GM18951 (cell line): ENCODE measurements at regions not wholly inside any gene's neighbourhood (a gene's known extent, or its start where the extent isn't known, plus 50 kb on each side); places are given as distances from the start of the nearest gene placed in this dataset.

Experiments
- POLR2A ChIP-seq: IDR thresholded peaks from 4 replicates; pipeline ENCODE4 v1.6.1; 2011; ENCODE audit warnings: mild to moderate bottlenecking; ENCODE audit not compliant: insufficient read length, insufficient read depth; ENCODE audit errors: extremely low read depth
- in situ Hi-C: fragments of 300-500 bp; cut with MboI; formaldehyde crosslinking; loops from one replicate; pipeline ENCODE4 v1.12.0; 2022; ENCODE audit warnings: low sequenced_read_pairs, mixed read lengths, inconsistent platforms; ENCODE audit not compliant: unreplicated experiment

DNA sequence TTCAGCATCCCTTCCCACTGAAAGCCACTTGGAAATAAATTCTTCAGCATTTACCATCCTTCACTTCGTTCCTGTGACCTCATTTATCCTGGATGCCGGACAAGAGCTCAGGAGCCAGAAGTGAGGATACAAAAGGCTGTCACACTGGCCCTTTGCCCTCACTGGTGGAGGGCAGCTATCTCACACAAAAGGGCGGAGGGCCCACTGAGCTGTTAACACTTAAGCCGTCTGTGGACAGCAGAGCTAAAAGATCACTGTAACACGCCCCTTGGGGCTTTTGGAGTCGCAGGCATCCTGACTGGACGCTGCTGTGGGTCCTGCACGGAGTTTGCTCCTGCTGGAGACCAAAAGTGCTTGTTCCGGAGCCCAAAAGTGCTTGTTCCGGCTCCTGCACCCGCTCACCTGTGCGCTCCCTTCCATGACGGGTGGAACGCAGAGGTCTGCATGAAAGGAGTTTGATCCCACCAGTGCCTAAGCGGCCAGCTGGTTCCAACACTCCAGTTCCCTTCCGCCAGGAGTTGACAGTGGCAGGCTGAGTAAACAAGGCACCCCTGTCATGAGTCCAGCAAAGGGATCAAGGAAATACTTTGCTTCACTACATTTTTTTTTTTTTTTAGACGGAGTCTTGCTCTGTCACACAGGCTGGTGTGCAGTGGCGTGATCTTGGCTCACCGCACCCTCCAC, 572.0 kb upstream of the LINC00305 start:
- no peak for TF ChIP-seq POLR2A
- in situ Hi-C loops = no loop called here

DNA sequence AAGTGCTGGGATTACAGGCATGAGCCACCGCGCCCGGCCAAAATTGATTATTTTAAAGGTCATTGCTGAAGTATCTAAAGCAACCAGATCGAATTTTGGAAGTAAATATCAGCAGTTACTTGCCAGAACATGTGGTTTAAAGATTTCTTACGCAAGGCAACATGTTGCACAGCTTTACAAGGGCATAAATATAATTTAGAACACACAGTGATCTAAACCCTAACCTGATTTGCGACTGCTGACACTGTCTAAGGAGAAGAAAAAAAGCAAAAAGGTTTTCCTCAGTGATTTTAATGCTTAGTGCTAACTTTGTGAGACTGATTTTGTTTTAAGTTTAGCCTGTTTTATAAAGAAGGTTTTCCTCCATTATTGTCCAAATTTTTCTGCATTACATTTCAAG, 569.9 kb upstream of the LINC00305 start:
- no peak for TF ChIP-seq POLR2A
- in situ Hi-C loops = no loop called here

DNA sequence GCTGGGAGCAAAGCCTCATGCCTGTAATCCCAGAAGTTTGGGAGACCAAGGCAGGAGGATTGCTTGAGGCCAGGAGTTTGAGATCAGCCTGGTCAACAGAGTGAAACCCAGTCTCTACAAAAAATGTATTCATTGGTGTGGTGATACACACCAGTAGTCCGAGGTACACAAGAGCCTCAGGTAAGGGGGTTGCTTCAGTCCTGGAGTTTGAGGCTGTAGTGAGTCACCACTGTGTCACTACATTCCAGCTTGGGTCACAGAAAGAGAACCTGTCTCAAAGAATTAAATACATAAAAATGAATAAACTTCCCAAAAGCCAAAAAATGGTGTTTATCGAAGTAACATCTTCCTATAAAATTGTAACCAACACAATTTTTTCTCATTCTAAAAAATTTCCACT, 568.1 kb upstream of the LINC00305 start:
- in situ Hi-C loops = no loop called here
- TF ChIP-seq POLR2A = no peak

- in situ Hi-C loops = no loop called here
Measured at GRCh38 chr18:64714086-64714485, 565.2 kb upstream of the LINC00305 start.

DNA sequence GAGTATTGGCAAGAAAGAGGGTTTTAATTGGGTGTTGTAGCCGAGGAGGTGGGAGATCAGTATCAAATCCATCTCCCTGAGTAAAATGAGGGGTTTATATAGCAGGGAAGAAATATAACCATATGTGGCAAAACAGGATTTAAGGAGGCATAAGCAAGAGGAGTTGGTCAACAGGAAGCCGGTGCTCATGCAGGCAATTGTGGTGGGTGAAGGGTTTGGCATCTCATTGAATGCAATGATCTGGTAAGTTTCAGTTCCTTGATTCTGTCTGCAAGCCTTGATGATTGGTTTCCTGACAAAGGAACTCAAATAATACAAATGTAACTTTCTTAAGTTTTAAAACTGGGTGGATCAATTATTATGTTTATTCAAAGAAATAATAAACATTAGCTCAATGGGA, 564.4 kb upstream of the LINC00305 start:
- in situ Hi-C loops = no loop called here

More at GRCh38 chr18:64714086-64714485, 565.2 kb upstream of the LINC00305 start:
- TF ChIP-seq POLR2A = no peak

GRCh38 chr18:64712035-64712434, 563.1 kb upstream of the LINC00305 start:
- in situ Hi-C loops = no loop called here
- TF ChIP-seq POLR2A = no peak

More for the DNA sequence above, 564.4 kb upstream of the LINC00305 start:
- TF ChIP-seq POLR2A = no peak

GRCh38 chr18:64710105-64710861, 561.4 kb upstream of the LINC00305 start:
- TF ChIP-seq POLR2A = no peak
- in situ Hi-C loops = no loop called here

GRCh38 chr18:64707052-64707451, 558.2 kb upstream of the LINC00305 start:
- in situ Hi-C loops = no loop called here
- TF ChIP-seq POLR2A = no peak

GRCh38 chr18:64699081-64699480, 550.2 kb upstream of the LINC00305 start:
- no peak for TF ChIP-seq POLR2A
- in situ Hi-C loops = no loop called here

GRCh38 chr18:64695851-64696553, 547.1 kb upstream of the LINC00305 start:
- in situ Hi-C loops = no loop called here
- TF ChIP-seq POLR2A = no peak

DNA sequence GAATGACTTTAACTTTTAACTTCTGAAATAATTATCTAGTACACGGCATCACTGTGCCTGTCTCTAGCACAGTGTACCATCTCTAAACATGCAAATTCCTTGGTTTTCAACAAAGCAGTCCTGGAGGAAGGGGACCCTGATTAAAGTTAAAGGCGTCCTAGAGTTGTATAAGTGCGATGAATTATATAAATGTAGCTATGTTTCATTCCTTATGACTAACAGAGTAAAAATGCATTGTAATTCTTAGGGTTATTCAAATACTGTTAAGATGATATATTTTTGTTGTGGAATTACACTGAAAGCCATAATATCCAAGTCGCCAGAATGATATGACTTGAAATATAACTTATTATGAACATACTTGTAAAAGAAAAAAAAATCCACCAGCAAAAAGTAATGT, 544.9 kb upstream of the LINC00305 start:
- in situ Hi-C loops = no loop called here
- TF ChIP-seq POLR2A = no peak

DNA sequence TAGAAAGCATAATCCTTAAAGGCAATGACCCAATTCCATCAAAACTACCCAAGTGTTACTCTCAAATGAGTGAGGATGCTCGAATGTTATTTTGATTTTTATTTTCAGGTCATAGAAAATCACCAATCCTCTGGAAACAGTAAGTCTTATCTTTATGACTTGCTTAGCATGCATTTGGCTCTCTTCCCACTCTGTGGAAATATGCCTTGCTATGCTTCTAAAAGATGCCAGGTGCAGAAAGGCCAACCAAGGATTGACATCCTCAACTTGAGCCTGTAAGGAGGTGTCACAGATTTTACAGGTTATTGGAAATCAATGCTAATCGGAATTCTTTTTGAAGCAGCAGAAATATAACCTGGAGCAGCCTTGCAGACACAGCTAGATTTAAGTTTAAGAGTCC, 543.9 kb upstream of the LINC00305 start:
- in situ Hi-C loops = no loop called here
- TF ChIP-seq POLR2A = no peak

GRCh38 chr18:64679121-64679520, 530.2 kb upstream of the LINC00305 start:
- in situ Hi-C loops = no loop called here
- no peak for TF ChIP-seq POLR2A
